Mesenchymal stem cell (in vitro differentiated cells and primary cell): ENCODE measurements at regions not wholly inside any gene's neighbourhood (a gene's known extent, or its start where the extent isn't known, plus 50 kb on each side); places are given as distances from the start of the nearest gene placed in this dataset.

Experiments
- DNase-seq: peaks from one replicate; pipeline ENCODE4 v3.0.0-alpha.2; 2013
- H2AFZ ChIP-seq: one replicate; pipeline ENCODE4 v1.6.1; 2013; ENCODE audit warnings: low read depth, mild to moderate bottlenecking, control low read depth, inconsistent platforms, low read length, moderate library complexity
- H2AK5ac ChIP-seq: 2 replicates; pipeline ENCODE4 v1.6.1; 2013; ENCODE audit warnings: low read length, moderate library complexity, mild to moderate bottlenecking, inconsistent platforms; ENCODE audit not compliant: severe bottlenecking
- H2BK120ac ChIP-seq: one replicate; pipeline ENCODE4 v1.6.1; 2013; ENCODE audit warnings: low read depth, mild to moderate bottlenecking, inconsistent platforms, low read length, moderate library complexity
- H2BK12ac ChIP-seq, 2 experiments: one replicate each; pipeline ENCODE4 v1.6.1; 2013; ENCODE audit warnings: inconsistent platforms in 2 of 2, low read length in 2 of 2, mild to moderate bottlenecking in 2 of 2, moderate library complexity in 2 of 2, control low read depth in 1 of 2
- H2BK15ac ChIP-seq: one replicate; pipeline ENCODE4 v1.6.1; 2013; ENCODE audit warnings: mild to moderate bottlenecking, low read depth, inconsistent platforms; ENCODE audit not compliant: poor library complexity, severe bottlenecking
- H2BK5ac ChIP-seq: 2 replicates; pipeline ENCODE4 v1.6.1; 2013; ENCODE audit warnings: low read depth, mild to moderate bottlenecking, low read length, control low read depth, inconsistent platforms; ENCODE audit not compliant: poor library complexity, severe bottlenecking
- H3K14ac ChIP-seq, 2 experiments: one replicate each; pipeline ENCODE4 v1.6.1; 2013; ENCODE audit warnings: inconsistent platforms in 2 of 2, low read length in 2 of 2, control low read depth in 1 of 2, mild to moderate bottlenecking in 1 of 2, moderate library complexity in 1 of 2
- H3K18ac ChIP-seq, 2 experiments: one replicate each; pipeline ENCODE4 v1.6.1; 2013; ENCODE audit warnings: inconsistent platforms in 2 of 2, low read length in 2 of 2, control low read depth in 1 of 2, low read depth in 1 of 2, mild to moderate bottlenecking in 1 of 2
- H3K23ac ChIP-seq, 2 experiments: one replicate each; pipeline ENCODE4 v1.6.1; 2013; ENCODE audit warnings: inconsistent platforms in 2 of 2, low read length in 2 of 2, mild to moderate bottlenecking in 2 of 2, moderate library complexity in 2 of 2, control low read depth in 1 of 2
- H3K27ac ChIP-seq: 2 replicates; pipeline ENCODE4 v1.5.1; 2013; ENCODE audit warnings: mild to moderate bottlenecking, moderate library complexity, low read length, control low read depth, inconsistent platforms; ENCODE audit not compliant: poor library complexity, severe bottlenecking
- H3K27me3 ChIP-seq, 2 experiments: 2 replicates each; pipeline versions ENCODE4 v1.6.1 to v1.7.0; 2013; ENCODE audit warnings: low read length in 2 of 2, mild to moderate bottlenecking in 2 of 2, moderate library complexity in 2 of 2, control low read depth in 1 of 2, inconsistent platforms in 1 of 2; ENCODE audit not compliant: control insufficient read depth in 1 of 2, insufficient read depth in 1 of 2
- H3K36me3 ChIP-seq, 2 experiments: 2 replicates each; pipeline versions ENCODE4 v1.6.1 to v1.7.0; 2013; ENCODE audit warnings: low read length in 2 of 2, control low read depth in 1 of 2, inconsistent platforms in 1 of 2, low read depth in 1 of 2, mild to moderate bottlenecking in 1 of 2; ENCODE audit not compliant: insufficient read depth in 2 of 2, control insufficient read depth in 1 of 2
- H3K4ac ChIP-seq, 2 experiments: one replicate each; pipeline ENCODE4 v1.6.1; 2013; ENCODE audit warnings: inconsistent platforms in 2 of 2, low read length in 2 of 2, mild to moderate bottlenecking in 2 of 2, moderate library complexity in 2 of 2, control low read depth in 1 of 2, low read depth in 1 of 2
- H3K4me1 ChIP-seq: 2 replicates; pipeline ENCODE4 v1.6.1; 2013; ENCODE audit warnings: low read depth, low read length, control low read depth; ENCODE audit not compliant: control insufficient read depth, insufficient read depth
- H3K4me2 ChIP-seq: 2 replicates; pipeline ENCODE4 v1.6.1; 2013; ENCODE audit warnings: low read length, mild to moderate bottlenecking, inconsistent platforms; ENCODE audit not compliant: poor library complexity, severe bottlenecking
- H3K4me3 ChIP-seq, 2 experiments: 2 replicates each; pipeline versions ENCODE4 v1.5.1 to v1.7.0; 2013; ENCODE audit warnings: low read length in 2 of 2, mild to moderate bottlenecking in 2 of 2, control low read depth in 1 of 2, low read depth in 1 of 2; ENCODE audit not compliant: insufficient read depth in 1 of 2
- H3K79me1 ChIP-seq: replicated peaks from 2 replicates; pipeline ENCODE4 v1.6.1; 2013; ENCODE audit warnings: mild to moderate bottlenecking, control low read depth, low read length, inconsistent platforms; ENCODE audit not compliant: poor library complexity, severe bottlenecking
- H3K9ac ChIP-seq: 2 replicates; pipeline ENCODE4 v1.7.0; 2013; ENCODE audit warnings: mild to moderate bottlenecking, low read length, moderate library complexity
- H3K9me3 ChIP-seq: 2 replicates; pipeline ENCODE4 v1.7.0; 2013; ENCODE audit warnings: mild to moderate bottlenecking, low read length; ENCODE audit not compliant: control insufficient read depth
- H4K8ac ChIP-seq: one replicate; pipeline ENCODE4 v1.6.1; 2013; ENCODE audit warnings: inconsistent platforms, mild to moderate bottlenecking, low read length, moderate library complexity
- H4K91ac ChIP-seq: one replicate; pipeline ENCODE4 v1.6.1; 2013; ENCODE audit warnings: mild to moderate bottlenecking, low read length, inconsistent platforms
- WGBS: methylation state at CpG from one replicate; pipeline ENCODE4 v1.1.7; 2013; ENCODE audit warnings: mixed read lengths; 5-methylcytosine and 5-hydroxymethylcytosine counted together

- Histone ChIP-seq H3K23ac (no peak overlapping the region), H3K4me3 (no peak overlapping the region)
- 28% methylated on average over 4 of the region's 4 CpGs for WGBS
These were observed 227.7 kb upstream of the TMEM260 start for GRCh38 chr14:56351861-56352260.

GRCh38 chr14:56352999-56353398 lies 226.6 kb upstream of the TMEM260 start:
- H3K4me1 ChIP-seq, result no peaks in the 10 kb centered on the region
- H2BK15ac ChIP-seq, result no peak overlapping the region
- DNase-seq, result no peak
- no peak overlapping the region for H2AK5ac ChIP-seq
- H3K27me3 ChIP-seq, result no peaks in the 10 kb centered on the region
- H3K18ac ChIP-seq, result no peak overlapping the region
- no peak overlapping the region for H2BK5ac ChIP-seq
- no peak overlapping the region for H2BK120ac ChIP-seq
- H3K23ac ChIP-seq, result no peak overlapping the region
- no peak overlapping the region for H3K4me3 ChIP-seq
- no peaks in the 10 kb centered on the region for H3K79me1 ChIP-seq
- H3K9me3 ChIP-seq, result peaks cover 7% of the 10 kb centered on the region
- H3K27ac ChIP-seq, result no peak overlapping the region
- H3K4me2 ChIP-seq, result no peak overlapping the region
- H3K36me3 ChIP-seq, result no peaks in the 10 kb centered on the region
- no peak overlapping the region for H3K14ac ChIP-seq
- no peak overlapping the region for H4K91ac ChIP-seq
- H2BK12ac ChIP-seq, result no peak overlapping the region
- H3K9ac ChIP-seq, result no peak overlapping the region
- no peak overlapping the region for H2AFZ ChIP-seq
- H3K4ac ChIP-seq, result no peak overlapping the region
- WGBS, result 100% methylated on average over 1 of the region's 2 CpGs
- H4K8ac ChIP-seq, result no peak overlapping the region

More at GRCh38 chr14:56351861-56352260, 227.7 kb upstream of the TMEM260 start:
- no peak overlapping the region for H2BK15ac ChIP-seq
- DNase-seq, result peak; percentile 83
- H3K36me3 ChIP-seq, result no peaks in the 10 kb centered on the region
- no peak overlapping the region for H3K14ac ChIP-seq
- H3K4ac ChIP-seq, result no peak overlapping the region
- no peaks in the 10 kb centered on the region for H3K79me1 ChIP-seq
- no peak overlapping the region for H2BK120ac ChIP-seq
- no peak overlapping the region for H3K18ac ChIP-seq
- H2AK5ac ChIP-seq, result no peak overlapping the region
- H3K27me3 ChIP-seq, result no peaks in the 10 kb centered on the region
- no peak overlapping the region for H2AFZ ChIP-seq
- H4K8ac ChIP-seq, result no peak overlapping the region
- no peak overlapping the region for H3K4me2 ChIP-seq
- no peak overlapping the region for H2BK12ac ChIP-seq
- H3K9me3 ChIP-seq, result peaks cover 7% of the 10 kb centered on the region
- H3K4me1 ChIP-seq, result no peaks in the 10 kb centered on the region
- H2BK5ac ChIP-seq, result no peak overlapping the region
- no peak overlapping the region for H3K9ac ChIP-seq
- no peak overlapping the region for H3K27ac ChIP-seq
- no peak overlapping the region for H4K91ac ChIP-seq

GRCh38 chr14:56357428-56357827 lies 222.2 kb upstream of the TMEM260 start:
- no peaks in the 10 kb centered on the region for H3K27me3 ChIP-seq
- no peak overlapping the region for H3K4ac ChIP-seq
- no peak overlapping the region for H2AFZ ChIP-seq
- no peak overlapping the region for H2BK15ac ChIP-seq
- no peak overlapping the region for H2BK120ac ChIP-seq
- H2BK12ac ChIP-seq, result no peak overlapping the region
- H3K4me2 ChIP-seq, result no peak overlapping the region
- no peak overlapping the region for H4K91ac ChIP-seq
- no peak overlapping the region for H3K18ac ChIP-seq
- 97% methylated on average over 9 of the region's 9 CpGs for whole genome bisulfite sequencing
- no peak overlapping the region for H3K27ac ChIP-seq
- no peaks in the 10 kb centered on the region for H3K36me3 ChIP-seq
- no peak overlapping the region for H4K8ac ChIP-seq
- no peak overlapping the region for H3K14ac ChIP-seq
- H3K79me1 ChIP-seq, result no peaks in the 10 kb centered on the region
- DNase-seq, result no peak
- no peak overlapping the region for H3K9ac ChIP-seq
- H3K4me3 ChIP-seq, result no peak overlapping the region
- H3K9me3 ChIP-seq, result no peaks in the 10 kb centered on the region
- H2AK5ac ChIP-seq, result no peak overlapping the region
- H3K23ac ChIP-seq, result no peak overlapping the region
- H3K4me1 ChIP-seq, result no peaks in the 10 kb centered on the region
- no peak overlapping the region for H2BK5ac ChIP-seq

GRCh38 chr14:56358275-56358674 lies 221.3 kb upstream of the TMEM260 start:
- Histone ChIP-seq H3K4ac (no peak overlapping the region), H2AK5ac (no peak overlapping the region)

More at GRCh38 chr14:56358275-56358674, 221.3 kb upstream of the TMEM260 start:
- Histone ChIP-seq H3K4me2 (no peak overlapping the region), H3K27me3 (no peaks in the 10 kb centered on the region), H3K14ac (no peak overlapping the region), H2BK120ac (no peak overlapping the region), H3K79me1 (no peaks in the 10 kb centered on the region), H2AFZ (no peak overlapping the region), H3K4me3 (no peak overlapping the region), H2BK5ac (no peak overlapping the region), H2BK15ac (no peak overlapping the region), H4K8ac (no peak overlapping the region), H4K91ac (no peak overlapping the region), H2BK12ac (no peak overlapping the region), H3K36me3 (no peaks in the 10 kb centered on the region), H3K18ac (no peak overlapping the region), H3K9me3 (no peaks in the 10 kb centered on the region), H3K4me1 (no peaks in the 10 kb centered on the region), H3K9ac (no peak overlapping the region), H3K23ac (no peak overlapping the region), H3K27ac (no peak overlapping the region)
- 72% methylated on average over 2 of the region's 2 CpGs for WGBS
- DNase-seq, result no peak
